ENCODE measurements at regions not wholly inside any gene's neighbourhood (a gene's known extent, or its start where the extent isn't known, plus 50 kb on each side); places are given as distances from the start of the nearest gene placed in this dataset.

GRCh38 chr13:97116754-97117153 lies 105.4 kb upstream of the MBNL2 start:
- H3K4me1 ChIP-seq (replicated peaks in 1 of 4; ENCODE audit: control insufficient read depth in 3 of 4, insufficient read depth in 4 of 4, low read length in 3 of 4) = no peaks in the 10 kb centered on the region
- H4K91ac ChIP-seq (replicated peaks; ENCODE audit: insufficient read length, low read length) = no peak overlapping the region
- 87% methylated on average over 1 of the region's 1 CpG; no CpG with 5 or more reads in 1 of the 2 experiments for WGBS, 2 experiments (ENCODE audit: extremely low coverage in 1 of 2, insufficient coverage in 1 of 2, insufficient read length in 1 of 2, insufficient replicate concordance in 2 of 2, low coverage in 1 of 2, low lambda C conversion rate in 2 of 2, missing lambda C conversion rate in 1 of 2)
- POLR2A ChIA-PET (ENCODE audit: partially characterized antibody) = interaction anchor here (1.4 kb wide), 1 partner anchor 10 kb away, joined by 4 read pairs; no protein-coding TSS in a partner anchor
- no peaks in the 10 kb centered on the region for H3K23me2 ChIP-seq (ENCODE audit: low read depth, low read length)
- no peak overlapping the region for H3K4me3 ChIP-seq (ENCODE audit: extremely low read depth in 1 of 4, insufficient read depth in 2 of 4, low read depth in 3 of 4, low read length in 4 of 4)
- CTCF ChIA-PET (ENCODE audit: partially characterized antibody) = interaction anchor here (1.0 to 13.0 kb wide), 3 partner anchors 8 to 243 kb away, joined by 4 to 105 read pairs (median 4); no protein-coding TSS in a partner anchor
- H2BK5ac ChIP-seq (ENCODE audit: low read depth, low read length) = no peak overlapping the region
- no peak overlapping the region for H4K5ac ChIP-seq (ENCODE audit: insufficient read length, low read depth, low read length)
- H2BK120ac ChIP-seq (replicated peaks; ENCODE audit: low read depth, low read length) = no peak overlapping the region
- no peaks in the 10 kb centered on the region for H3K36me3 ChIP-seq (ENCODE audit: control insufficient read depth in 2 of 4, insufficient read depth in 4 of 4, low read length in 3 of 4)
- no peak overlapping the region for H3K14ac ChIP-seq (ENCODE audit: insufficient read length)
- H3K23ac ChIP-seq (ENCODE audit: insufficient read length) = no peak overlapping the region
- no peak overlapping the region for H3K9ac ChIP-seq (replicated peaks in 1 of 4; ENCODE audit: extremely low read depth in 1 of 4, low read depth in 3 of 4, low read length in 3 of 4)
- no peak overlapping the region for H2BK15ac ChIP-seq (ENCODE audit: low read length)
- DNase-seq (ENCODE audit: low read depth in 1 of 2, low spot score in 2 of 2) = no peak
- H3K4me2 ChIP-seq (ENCODE audit: insufficient read depth in 1 of 2, low read depth in 2 of 2, low read length in 2 of 2) = no peak overlapping the region; a peak in 1 of 4 replicates
- H3K79me2 ChIP-seq (ENCODE audit: control insufficient read depth in 1 of 2, insufficient read depth in 2 of 2, low read length in 2 of 2) = no peaks in the 10 kb centered on the region
- no peaks in the 10 kb centered on the region for H3K79me1 ChIP-seq (ENCODE audit: low read depth, low read length)
- H3K56ac ChIP-seq (replicated peaks; ENCODE audit: insufficient read length, low read depth, low read length) = no peak overlapping the region
- H3K27me3 ChIP-seq (replicated peaks in 1 of 4; ENCODE audit: control insufficient read depth in 3 of 4, extremely low read depth in 1 of 4, insufficient read depth in 3 of 4, low read length in 3 of 4) = no peaks in the 10 kb centered on the region
- H3K9me3 ChIP-seq (ENCODE audit: insufficient read depth in 2 of 2, low read depth in 1 of 2, low read length in 1 of 2) = no peaks in the 10 kb centered on the region
- H4K20me1 ChIP-seq (replicated peaks in 1 of 2; ENCODE audit: control insufficient read depth in 1 of 2, insufficient read depth in 2 of 2, low read length in 2 of 2) = no peaks in the 10 kb centered on the region
- H4K8ac ChIP-seq (ENCODE audit: extremely low read depth, insufficient read depth, low read length) = no peak overlapping the region
- no peak overlapping the region for H3K27ac ChIP-seq (ENCODE audit: low read depth, low read length)
- no peak overlapping the region for H2AK5ac ChIP-seq (ENCODE audit: low read depth, low read length)
- H3K18ac ChIP-seq (ENCODE audit: extremely low read depth, low read length) = no peak overlapping the region
- H3K4ac ChIP-seq (replicated peaks; ENCODE audit: insufficient read length, low read depth, low read length) = no peak overlapping the region
- TF ChIP-seq NRF1 (IDR thresholded peaks at IDR 0.05; ENCODE audit: low read depth, low read length) (no peak), TCF12 (IDR thresholded peaks at IDR 0.05; ENCODE audit: low read depth, low read length) (no peak), SAP30 (IDR thresholded peaks at IDR 0.05; ENCODE audit: insufficient read depth, insufficient replicate concordance, low read length) (no peak)
- H2AFZ ChIP-seq (ENCODE audit: low read length) = no peak overlapping the region
- FAIRE-seq = no peak
- H2BK20ac ChIP-seq (ENCODE audit: low read length) = no peak overlapping the region
- H2BK12ac ChIP-seq (ENCODE audit: low read depth, low read length) = no peak overlapping the region
